HG02623 (cell line): ENCODE measurements at regions not wholly inside any gene's neighbourhood (a gene's known extent, or its start where the extent isn't known, plus 50 kb on each side); places are given as distances from the start of the nearest gene placed in this dataset.

Experiments
- ATAC-seq: cut with Tn5 transposase; IDR thresholded peaks from one replicate; pipeline ENCODE4 v1.9.1; 2021; ENCODE audit warnings: moderate library complexity; ENCODE audit not compliant: unreplicated experiment

DNA sequence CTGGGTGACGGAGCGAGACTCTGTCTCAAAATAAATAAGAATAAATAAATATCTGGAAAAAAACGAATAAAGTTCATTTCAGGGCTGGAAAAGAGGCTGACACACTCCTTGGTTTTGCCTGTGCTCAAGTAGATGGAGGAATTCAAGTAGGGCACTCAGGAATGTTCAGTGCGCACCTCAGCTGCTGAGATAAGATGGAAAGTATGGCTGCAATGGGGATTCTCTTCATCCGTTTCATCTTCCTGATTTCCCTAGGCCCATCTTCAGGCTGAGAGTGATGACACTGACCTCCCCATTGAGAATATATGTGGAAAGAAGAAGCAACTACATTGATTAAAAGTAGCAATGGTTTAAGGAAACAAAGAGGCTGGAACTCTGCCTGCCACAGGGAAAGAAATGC, 130.5 kb upstream of the ZNF644 start:
- ATAC-seq: no peak

DNA sequence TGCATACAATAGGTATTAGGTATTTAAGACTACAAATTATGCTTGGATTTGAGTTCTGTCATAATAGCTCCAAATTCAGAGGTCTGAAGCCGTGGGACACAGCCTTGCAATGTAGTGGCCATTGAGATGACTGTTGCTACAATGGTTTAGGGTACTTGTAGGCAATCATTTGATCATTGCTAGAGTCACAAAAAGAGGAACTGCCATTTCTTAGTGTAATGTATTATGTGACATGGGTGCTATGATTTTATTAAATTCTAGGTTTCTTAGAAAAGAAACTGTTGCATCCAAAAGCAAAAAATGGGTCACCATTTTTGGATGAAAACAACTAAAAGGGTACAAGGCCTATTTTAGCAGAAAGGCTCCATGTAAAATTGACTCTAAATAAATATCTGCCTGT, 129.9 kb upstream of the ZNF644 start:
- no peak for ATAC-seq

DNA sequence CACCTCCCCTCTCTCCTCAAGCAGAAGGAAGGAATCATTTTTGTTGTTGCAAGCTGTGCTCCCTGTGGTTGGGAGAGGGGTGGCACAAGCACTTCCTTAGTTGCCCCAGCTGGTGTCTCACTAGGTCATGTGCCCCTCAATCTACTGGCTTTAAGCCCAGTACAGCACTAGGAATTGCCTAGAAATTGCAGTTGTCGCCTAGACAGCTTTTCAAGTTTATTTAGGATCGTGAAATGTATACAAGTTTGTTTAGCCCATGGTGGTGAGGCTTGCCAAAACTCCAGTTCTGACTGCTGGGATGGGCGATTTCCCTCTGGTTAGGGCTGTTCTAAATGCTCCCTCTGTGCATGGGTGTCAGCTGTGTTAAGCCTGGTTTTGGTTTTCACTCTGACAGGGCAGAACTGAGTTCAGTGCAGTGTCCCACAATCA, 126.8 kb upstream of the ZNF644 start:
- no peak for ATAC-seq

DNA sequence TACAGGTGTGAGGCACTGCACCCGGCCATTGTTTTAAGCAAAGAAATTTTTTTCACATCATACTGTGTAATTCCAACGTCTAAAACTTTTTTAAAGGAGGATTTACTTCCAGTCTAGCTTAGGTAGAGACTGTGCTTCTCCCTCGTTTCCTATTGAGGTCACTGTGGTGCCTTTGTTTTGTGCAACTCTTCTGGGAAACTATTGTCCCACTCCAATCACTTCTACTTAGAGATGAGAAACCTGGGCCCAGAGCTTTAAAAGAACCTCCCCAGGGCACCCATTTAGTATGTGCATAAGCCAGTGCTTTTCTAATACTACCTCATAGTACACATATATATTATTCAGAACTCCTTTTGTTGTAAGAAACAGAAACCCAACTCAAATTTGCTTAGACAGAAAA, 120.0 kb upstream of the ZNF644 start:
- ATAC-seq: no peak

DNA sequence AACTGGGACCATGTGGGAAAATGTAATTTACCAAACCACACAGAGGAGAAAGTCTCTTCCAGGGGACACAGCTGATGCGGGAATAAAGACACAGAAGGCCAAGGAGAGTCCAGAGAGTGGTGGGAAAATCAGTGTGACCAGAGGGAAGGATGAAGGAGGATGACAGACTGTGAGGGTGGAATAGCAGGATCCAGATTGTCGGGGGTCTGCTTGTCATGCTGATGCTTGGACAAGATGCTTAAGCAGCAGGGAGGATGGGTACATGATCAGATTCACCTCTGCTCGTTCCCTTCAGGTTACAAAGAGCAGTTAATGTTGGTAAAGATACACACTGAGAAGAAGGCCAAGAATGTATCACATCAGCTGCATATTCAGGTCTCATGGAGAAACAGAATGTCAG, 117.1 kb upstream of the ZNF644 start:
- ATAC-seq: no peak

DNA sequence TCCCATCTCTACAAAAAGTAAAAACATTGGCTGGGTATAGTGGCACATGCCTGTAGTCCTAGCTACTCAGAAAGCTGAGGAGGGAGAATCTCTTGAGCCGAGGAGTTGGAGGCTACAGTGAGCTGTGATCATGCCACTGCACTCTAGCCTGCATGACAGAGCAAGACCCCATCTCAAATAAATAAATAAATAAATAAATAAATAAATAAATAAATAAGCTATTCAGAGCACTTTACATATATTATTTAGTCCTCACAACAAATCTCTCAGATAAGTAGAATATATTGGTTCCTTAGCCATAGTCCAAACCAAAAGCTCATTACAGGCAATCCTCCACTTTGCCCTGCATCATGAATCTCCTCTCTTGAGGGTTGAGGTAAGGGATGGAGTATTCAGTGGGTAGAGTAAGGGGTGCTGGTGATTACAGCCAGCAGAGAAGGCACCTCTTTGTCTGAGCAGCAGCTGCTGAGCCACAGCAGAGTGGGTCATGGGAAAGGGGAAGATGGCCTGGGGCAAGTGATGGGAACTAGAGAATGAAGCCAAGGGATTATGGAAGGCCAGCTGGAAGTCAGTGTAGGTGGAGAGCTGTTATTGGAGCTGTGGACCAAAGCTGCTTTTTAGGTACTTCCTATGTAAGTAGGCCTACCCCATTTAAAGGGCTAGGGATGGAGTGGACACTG, 115.5 kb upstream of the ZNF644 start:
- no peak for ATAC-seq

DNA sequence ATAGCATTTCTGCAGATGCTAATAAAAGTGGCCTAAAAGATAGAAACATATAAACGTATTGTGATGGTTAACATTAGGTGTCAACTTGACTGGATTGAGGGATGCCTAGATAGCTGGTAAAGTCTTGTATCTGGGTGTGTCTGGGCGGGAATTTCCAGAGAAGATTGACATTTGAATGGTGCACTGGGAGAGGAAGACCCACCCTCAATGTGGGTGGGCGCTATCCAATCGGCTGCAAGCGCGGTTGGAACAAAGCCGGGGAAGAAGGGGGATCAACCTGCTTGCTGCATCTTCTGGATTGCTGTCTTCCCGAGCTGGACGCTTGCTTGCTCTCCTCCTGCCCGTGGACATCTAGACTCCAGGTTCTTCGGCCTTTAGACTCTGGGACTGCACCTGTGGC, 114.0 kb upstream of the ZNF644 start:
- no peak for ATAC-seq

DNA sequence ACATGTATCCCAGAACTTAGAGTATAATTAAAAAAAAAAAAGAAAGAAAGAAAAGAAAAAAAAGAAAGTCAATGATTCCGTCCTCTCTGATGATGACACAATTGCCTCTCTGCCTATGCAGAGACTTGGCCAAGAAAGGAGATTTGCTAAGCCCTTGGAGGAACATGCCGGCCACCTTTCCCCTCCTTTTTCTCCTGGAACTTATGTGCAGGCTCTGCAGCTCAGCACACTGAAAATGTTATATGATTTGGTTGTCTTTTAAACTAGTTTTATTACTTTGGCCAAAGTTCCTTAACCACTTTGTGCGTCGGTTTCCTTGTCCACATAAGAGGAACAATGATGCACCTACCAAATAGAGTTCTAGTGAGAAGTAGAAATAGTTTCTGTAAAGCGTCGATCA, 111.4 kb upstream of the ZNF644 start:
- ATAC-seq: no peak

DNA sequence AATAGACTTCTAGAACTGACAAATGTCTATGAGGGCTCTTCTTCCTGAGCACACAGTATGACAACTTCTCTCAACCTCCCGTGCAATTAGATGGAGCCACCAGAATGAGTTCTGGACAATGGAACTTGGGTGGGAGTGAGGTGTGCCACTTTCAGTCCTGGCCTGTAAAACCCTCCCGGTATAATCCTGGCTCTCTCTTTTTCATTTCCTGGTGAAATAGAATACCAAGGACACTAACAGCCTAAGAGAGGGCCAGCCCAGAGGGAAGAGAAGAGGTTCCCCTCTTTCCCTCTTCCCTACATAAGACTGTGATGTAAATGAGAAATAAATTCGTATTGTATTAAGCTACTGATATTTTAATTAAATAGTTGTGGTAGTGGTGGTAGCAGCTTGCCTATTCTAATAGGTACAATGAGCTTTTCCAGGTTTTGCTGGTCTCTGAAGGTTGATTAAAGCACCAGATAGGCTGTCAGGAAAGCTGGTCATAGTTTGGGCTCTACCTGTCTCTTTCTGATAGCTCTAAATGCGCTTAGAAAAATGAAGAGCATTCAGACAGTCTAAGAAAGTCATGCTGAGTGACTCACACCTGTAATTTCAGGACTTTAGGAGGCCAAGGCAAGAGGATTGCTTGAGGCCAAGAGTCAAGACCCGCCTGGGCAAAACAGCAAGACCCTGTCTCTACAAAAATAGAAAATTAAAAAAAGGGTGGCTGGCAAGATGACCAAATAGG, 108.6 kb upstream of the ZNF644 start:
- ATAC-seq: no peak

DNA sequence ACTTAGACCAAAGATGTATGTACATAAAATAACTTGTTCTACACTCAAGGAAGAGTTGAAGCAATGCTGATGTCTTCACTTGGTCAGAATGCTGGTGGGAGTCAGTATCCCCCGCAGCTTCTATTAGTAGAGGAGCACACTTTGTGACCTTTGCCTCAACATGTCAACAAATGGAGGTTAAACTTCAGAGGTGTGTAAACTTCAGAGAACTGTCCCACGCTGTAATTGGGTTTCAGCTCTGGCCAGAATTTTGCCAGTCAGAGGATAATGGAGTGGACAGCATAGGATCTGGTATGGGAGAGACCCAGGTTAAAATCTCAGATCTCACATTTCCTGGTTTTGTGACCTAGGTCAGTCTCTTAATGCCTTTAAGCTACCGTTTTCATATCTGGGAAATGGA, 107.6 kb upstream of the ZNF644 start:
- ATAC-seq: no peak

DNA sequence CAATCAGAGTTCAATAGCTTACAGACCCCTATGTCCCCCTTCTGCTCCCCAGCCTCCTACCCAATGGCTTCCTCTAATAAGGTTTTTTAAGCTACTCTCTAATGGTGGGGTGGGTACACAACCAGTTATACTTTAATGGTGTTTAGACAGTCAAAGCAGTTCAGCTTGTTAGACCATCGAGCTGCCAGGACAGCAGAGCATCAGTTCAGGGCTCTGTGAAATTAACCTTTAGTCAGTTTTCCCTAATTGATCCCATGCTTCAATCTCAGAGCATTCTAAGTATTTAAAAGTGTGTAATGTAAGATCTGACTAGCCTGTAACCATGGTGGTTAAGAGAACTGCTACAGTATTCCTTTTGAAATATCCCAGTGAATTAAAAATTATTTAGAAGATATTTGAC, 107.2 kb upstream of the ZNF644 start:
- ATAC-seq: no peak

DNA sequence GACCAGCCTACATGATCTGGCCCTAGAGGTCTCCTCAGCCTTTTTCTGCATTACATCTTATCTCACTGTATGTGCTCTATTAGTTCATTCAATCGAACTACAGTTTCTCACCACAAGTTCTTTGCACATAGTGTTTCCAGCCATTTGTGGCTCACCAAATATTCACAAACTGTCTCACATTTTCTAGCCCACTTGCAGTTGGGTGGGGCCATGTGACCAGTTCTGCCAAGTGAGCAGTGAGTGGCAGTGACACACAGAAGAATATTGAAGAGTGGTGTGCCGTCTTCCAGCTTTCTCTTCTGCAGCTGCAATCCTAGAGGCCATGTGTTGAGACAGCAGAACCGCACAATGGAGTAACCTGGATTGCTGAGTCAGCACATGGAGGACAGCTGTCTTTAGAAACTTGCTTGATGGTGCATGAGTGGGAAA, 103.2 kb upstream of the ZNF644 start:
- no peak for ATAC-seq

DNA sequence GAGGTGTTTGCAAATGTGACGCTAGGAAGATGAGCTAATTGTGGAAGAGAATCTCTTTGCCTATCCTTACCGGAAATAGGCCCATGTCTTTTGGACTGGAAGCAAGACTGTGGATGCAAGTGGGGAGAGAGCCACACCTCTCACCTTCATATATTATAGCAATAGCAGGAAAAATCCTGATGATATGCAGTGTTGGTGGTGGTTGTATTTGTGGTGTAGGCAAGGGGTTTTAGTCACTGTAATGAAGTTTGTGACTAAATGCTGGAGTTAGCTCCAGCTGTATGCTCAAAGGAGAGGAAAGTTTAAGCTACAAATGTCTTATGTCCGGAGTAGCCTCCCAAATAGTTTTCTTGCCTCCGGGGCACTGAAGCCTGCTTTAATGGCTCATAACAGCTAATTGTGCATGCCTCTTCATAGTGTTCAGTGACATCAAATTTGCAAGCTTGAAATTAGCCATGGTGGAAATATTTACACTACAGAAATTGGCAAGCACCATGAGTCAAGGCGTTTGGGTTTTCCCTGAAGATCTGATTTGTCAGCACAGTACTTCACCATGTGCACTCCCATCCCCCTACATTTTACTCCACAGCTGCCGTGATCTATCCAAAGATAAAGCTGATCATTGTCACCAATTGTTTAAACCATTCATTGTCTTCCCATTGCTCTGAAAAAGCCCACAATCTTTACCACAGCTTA, 102.6 kb upstream of the ZNF644 start:
- ATAC-seq: no peak

DNA sequence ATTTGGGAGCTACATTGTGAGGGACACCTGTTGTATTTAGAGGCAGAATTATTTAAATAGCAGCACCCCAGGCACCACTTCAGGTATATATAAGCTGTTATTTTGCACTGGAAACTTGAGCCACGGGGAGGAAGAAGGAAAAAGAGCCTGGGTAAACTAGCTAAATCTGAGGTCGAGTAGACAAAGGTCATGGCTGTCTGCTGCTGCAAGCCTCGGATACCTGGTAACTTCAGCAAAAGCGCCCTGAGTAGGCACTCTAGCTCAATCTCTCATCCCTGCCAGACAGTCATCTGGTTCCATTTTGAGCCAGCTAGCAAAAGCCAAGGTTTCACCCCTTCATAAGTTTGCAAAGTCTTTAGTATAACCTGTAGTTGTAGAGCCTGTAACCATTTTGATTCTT, 101.9 kb upstream of the ZNF644 start:
- ATAC-seq: no peak

DNA sequence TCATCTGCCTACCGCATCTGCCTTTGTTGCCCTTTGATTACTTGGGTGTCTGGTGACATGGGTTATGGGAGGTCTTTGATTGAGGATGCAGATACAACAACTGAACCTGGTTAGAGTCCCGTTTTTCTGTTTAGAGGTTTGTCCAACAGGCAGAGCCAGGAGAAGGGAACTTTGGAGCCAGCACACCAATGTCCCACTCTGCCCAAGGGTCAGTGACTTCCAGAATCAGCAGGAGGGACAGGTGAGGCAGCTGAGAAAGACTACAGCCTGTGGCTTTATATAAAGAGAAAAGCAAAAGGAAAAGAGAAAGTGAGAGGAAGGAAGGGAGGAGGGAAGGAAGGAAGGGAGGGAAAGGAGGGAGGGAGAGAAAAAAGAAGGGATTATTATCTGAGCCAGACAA, 101.5 kb upstream of the ZNF644 start:
- no peak for ATAC-seq

DNA sequence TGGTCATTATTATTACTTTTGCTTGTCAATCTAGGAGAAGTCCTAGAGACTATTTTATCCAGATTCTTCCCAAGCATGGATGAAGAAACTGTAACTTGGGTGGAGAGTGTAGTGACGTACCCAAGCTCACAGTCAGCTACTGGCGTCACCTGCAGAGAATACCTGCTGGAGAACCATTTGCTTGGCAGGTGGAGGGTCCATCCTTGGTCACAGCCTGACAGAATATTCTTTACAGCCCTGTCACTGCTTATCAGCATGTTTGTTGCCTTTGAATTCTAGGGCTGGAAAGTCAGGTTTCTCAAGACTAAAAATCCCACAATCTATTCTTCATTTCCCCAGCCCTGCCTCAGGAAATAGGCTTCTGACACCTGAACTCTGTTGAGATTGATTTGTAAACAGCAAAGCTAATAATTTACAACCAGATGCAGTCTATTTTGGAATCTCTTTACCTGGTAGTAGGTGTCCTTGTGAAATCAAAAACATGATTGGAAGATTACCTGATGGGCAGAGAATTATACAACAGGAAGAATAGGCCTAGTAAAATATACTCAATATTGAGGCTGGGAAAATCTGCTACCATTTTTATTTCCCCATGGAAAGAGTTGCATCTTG, 100.4 kb upstream of the ZNF644 start:
- ATAC-seq: no peak

DNA sequence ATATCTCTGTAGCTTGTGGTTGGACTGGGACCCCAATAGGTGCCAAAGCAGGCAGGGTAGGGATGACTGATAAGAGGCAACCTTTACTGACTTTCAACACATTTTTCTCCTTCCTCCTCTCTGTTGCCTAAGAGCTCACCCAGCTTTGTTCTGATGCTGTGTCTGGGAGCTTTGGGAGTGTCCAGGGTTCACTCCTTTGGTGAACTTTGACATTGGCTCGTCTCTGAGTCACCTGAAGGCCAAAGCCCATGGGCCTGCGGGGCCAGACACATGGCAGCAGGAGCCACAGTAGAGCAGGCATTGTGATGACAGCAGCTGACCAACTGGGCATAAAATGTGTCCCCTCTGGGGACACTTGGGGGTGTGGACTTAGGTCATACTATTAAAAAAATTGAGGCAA, 99.5 kb upstream of the ZNF644 start:
- ATAC-seq: no peak

DNA sequence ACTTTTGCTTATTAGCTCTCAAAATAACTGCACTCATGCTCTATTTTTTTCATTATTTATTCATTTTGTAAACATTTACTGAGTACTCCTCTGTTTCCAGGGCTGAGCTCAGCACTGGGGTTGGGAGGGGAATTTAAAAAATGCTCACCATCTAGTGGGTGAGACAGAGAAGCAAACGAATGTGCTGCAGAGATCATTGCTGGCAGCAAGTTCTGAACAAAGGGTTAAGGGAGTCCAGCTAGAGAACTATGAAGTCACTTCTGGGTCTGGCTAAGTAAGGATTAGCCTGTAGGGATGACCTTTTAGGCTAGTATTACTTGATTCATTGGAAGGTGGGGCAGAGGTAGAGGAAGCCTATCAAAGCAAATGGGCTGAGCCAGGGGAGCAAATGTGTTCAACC, 99.1 kb upstream of the ZNF644 start:
- no peak for ATAC-seq

DNA sequence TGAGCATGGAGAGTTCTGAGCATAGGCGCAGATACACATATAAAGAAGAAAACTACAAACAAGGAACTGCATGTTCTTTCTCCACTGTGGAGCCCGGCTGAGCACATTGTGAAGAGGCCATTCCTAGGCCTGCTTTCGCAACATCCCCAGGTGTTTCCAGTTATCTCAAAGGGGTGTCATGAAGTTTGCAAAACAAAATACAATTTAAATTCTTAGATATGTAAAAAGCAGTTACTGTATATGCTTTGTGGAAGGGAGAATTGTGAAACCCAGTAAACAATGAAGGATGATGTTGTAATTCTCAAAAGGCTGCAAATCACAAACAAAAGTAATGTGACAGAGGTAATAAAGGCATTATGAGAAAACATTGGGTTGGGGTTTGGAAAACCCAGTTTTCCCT, 98.6 kb upstream of the ZNF644 start:
- ATAC-seq: no peak

DNA sequence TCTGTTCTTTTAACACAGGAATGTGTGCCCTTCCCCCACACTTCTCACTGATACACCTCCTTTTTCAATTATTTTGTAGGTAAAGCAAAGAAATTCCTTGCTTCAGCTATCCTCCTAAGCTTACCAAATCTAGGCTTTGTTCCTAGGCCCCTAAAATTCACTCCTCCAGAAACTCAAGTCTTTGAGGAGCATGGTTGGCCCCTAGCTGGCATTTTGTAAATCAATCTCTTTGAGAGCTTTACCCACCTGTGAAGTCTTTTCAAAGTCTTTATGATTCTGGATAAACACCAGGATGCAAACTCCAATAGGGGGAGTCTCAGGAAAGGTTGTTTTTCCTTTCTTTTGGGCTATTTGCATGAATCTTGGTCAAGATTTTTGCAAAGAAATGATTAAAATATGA, 82.9 kb upstream of the ZNF644 start:
- ATAC-seq: no peak

DNA sequence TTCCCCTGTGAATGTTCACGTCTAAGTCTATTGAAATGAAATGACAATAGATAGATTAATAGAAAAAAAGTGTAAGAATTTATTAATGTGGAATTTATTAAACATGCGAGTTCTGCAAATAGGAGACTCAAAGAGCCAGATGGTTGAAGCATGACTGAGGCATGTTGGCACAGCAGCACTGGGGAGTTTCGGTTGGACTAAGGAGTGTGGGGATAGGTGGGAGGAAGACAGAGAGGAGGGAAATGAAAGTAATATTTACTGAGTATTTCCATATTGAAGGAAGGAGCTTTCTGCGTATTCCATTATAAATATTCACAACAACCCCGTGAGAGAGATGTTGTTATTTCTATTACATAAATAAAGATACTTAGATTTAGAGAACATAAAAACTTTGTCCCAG, 79.5 kb upstream of the ZNF644 start:
- no peak for ATAC-seq
